Panc1 (cell line): ENCODE measurements at regions not wholly inside any gene's neighbourhood (a gene's known extent, or its start where the extent isn't known, plus 50 kb on each side); places are given as distances from the start of the nearest gene placed in this dataset.

Source experiments
- POLR2AphosphoS5 ChIP-seq: IDR thresholded peaks from 2 replicates; pipeline ENCODE4 v1.6.1; 2012; ENCODE audit warnings: mild to moderate bottlenecking, low read depth, low read length, moderate library complexity
- SIN3A ChIP-seq: IDR thresholded peaks from 2 replicates; pipeline ENCODE4 v1.6.1; 2012; ENCODE audit warnings: low read depth, mild to moderate bottlenecking, low read length, moderate library complexity, borderline replicate concordance; ENCODE audit not compliant: insufficient read depth
- TF ChIP-seq, protein P1 (sequence below): fragments of 450-650 bp; IDR thresholded peaks from 2 replicates; pipeline ENCODE4 v1.5.1; 2017; ENCODE audit warnings: mild to moderate bottlenecking
- TF ChIP-seq, protein P2 (sequence below), 2 experiments: IDR thresholded peaks; 2 replicates each; pipeline ENCODE4 v1.6.1; 2011 to 2012; ENCODE audit warnings: low read depth in 2 of 2, control low read depth in 1 of 2, low read length in 1 of 2, mild to moderate bottlenecking in 1 of 2, moderate library complexity in 1 of 2; ENCODE audit not compliant: insufficient read depth in 1 of 2

GRCh38 chr12:93314177-93314497 is 63.6 kb upstream of the NUDT4 start:
- TF ChIP-seq, protein P1, sequence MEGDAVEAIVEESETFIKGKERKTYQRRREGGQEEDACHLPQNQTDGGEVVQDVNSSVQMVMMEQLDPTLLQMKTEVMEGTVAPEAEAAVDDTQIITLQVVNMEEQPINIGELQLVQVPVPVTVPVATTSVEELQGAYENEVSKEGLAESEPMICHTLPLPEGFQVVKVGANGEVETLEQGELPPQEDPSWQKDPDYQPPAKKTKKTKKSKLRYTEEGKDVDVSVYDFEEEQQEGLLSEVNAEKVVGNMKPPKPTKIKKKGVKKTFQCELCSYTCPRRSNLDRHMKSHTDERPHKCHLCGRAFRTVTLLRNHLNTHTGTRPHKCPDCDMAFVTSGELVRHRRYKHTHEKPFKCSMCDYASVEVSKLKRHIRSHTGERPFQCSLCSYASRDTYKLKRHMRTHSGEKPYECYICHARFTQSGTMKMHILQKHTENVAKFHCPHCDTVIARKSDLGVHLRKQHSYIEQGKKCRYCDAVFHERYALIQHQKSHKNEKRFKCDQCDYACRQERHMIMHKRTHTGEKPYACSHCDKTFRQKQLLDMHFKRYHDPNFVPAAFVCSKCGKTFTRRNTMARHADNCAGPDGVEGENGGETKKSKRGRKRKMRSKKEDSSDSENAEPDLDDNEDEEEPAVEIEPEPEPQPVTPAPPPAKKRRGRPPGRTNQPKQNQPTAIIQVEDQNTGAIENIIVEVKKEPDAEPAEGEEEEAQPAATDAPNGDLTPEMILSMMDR: no peak
- TF ChIP-seq, protein P2, sequence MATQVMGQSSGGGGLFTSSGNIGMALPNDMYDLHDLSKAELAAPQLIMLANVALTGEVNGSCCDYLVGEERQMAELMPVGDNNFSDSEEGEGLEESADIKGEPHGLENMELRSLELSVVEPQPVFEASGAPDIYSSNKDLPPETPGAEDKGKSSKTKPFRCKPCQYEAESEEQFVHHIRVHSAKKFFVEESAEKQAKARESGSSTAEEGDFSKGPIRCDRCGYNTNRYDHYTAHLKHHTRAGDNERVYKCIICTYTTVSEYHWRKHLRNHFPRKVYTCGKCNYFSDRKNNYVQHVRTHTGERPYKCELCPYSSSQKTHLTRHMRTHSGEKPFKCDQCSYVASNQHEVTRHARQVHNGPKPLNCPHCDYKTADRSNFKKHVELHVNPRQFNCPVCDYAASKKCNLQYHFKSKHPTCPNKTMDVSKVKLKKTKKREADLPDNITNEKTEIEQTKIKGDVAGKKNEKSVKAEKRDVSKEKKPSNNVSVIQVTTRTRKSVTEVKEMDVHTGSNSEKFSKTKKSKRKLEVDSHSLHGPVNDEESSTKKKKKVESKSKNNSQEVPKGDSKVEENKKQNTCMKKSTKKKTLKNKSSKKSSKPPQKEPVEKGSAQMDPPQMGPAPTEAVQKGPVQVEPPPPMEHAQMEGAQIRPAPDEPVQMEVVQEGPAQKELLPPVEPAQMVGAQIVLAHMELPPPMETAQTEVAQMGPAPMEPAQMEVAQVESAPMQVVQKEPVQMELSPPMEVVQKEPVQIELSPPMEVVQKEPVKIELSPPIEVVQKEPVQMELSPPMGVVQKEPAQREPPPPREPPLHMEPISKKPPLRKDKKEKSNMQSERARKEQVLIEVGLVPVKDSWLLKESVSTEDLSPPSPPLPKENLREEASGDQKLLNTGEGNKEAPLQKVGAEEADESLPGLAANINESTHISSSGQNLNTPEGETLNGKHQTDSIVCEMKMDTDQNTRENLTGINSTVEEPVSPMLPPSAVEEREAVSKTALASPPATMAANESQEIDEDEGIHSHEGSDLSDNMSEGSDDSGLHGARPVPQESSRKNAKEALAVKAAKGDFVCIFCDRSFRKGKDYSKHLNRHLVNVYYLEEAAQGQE (IDR thresholded peaks at IDR 0.05; ENCODE audit: insufficient read depth in 1 of 2, low read depth in 2 of 2, low read length in 1 of 2): no peak
- TF ChIP-seq SIN3A (no peak), POLR2AphosphoS5 (no peak)
